GM23338 (cell line): ENCODE measurements at regions not wholly inside any gene's neighbourhood (a gene's known extent, or its start where the extent isn't known, plus 50 kb on each side); places are given as distances from the start of the nearest gene placed in this dataset.

ENCODE experiments used
- ATAC-seq: fragments of 200-7000 bp; cut with Tn5 transposase; 3 replicates; pipeline ENCODE4 v1.9.1; 2020
- DNase-seq: peaks from one replicate; pipeline ENCODE4 v3.0.0-alpha.2; 2015; ENCODE audit warnings: low spot score
- H2AFZ ChIP-seq: fragments of 200-600 bp; sonication (generic); 2 replicates; pipeline ENCODE4 v1.8.0; 2016; ENCODE audit warnings: antibody characterized with exemption, mild to moderate bottlenecking, moderate library complexity
- H3F3A ChIP-seq: fragments of 200-600 bp; sonication (generic); replicated peaks from 2 replicates; pipeline ENCODE4 v1.8.0; 2017; ENCODE audit warnings: antibody characterized with exemption, mixed run types, low read depth
- H3K27ac ChIP-seq: fragments of 200-600 bp; sonication (generic); 2 replicates; pipeline ENCODE4 v1.6.1; 2016; ENCODE audit warnings: low read depth
- H3K27me3 ChIP-seq: fragments of 200-600 bp; sonication (generic); 2 replicates; pipeline ENCODE4 v1.8.0; 2016; ENCODE audit warnings: mild to moderate bottlenecking, mixed run types, moderate library complexity; ENCODE audit not compliant: insufficient read depth
- H3K36me3 ChIP-seq: fragments of 200-600 bp; sonication (generic); 2 replicates; pipeline ENCODE4 v1.8.0; 2016; ENCODE audit warnings: mild to moderate bottlenecking; ENCODE audit not compliant: insufficient read depth
- H3K4me1 ChIP-seq: fragments of 200-600 bp; sonication (generic); 2 replicates; pipeline ENCODE4 v1.8.0; 2016; ENCODE audit warnings: mild to moderate bottlenecking, moderate library complexity; ENCODE audit not compliant: insufficient read depth
- H3K4me2 ChIP-seq: fragments of 200-600 bp; sonication (generic); 2 replicates; pipeline ENCODE4 v1.7.1; 2017; ENCODE audit warnings: mixed run types
- H3K4me3 ChIP-seq: fragments of 200-600 bp; sonication (generic); 2 replicates; pipeline ENCODE4 v1.6.1; 2016; ENCODE audit warnings: mixed run types
- H3K79me2 ChIP-seq: fragments of 200-600 bp; sonication (generic); replicated peaks from 2 replicates; pipeline ENCODE4 v1.8.0; 2017; ENCODE audit warnings: mild to moderate bottlenecking; ENCODE audit not compliant: insufficient read depth
- H3K9me2 ChIP-seq: fragments of 200-600 bp; sonication (generic); 2 replicates; pipeline ENCODE4 v1.8.0; 2017; ENCODE audit not compliant: insufficient read depth
- H4K20me1 ChIP-seq: fragments of 200-600 bp; sonication (generic); replicated peaks from 2 replicates; pipeline ENCODE4 v1.8.0; 2017; ENCODE audit warnings: mild to moderate bottlenecking; ENCODE audit not compliant: insufficient read depth
- H3K27ac Mint-ChIP-seq: 2 replicates; pipeline ENCODE4 v1.8.0; 2020; ENCODE audit warnings: inconsistent platforms, mild to moderate bottlenecking, moderate library complexity, mixed read lengths
- H3K27me3 Mint-ChIP-seq: 3 replicates; pipeline ENCODE4 v1.8.0; 2022; ENCODE audit warnings: low read depth, mild to moderate bottlenecking, moderate library complexity, mixed read lengths, inconsistent platforms; ENCODE audit not compliant: insufficient read depth, poor library complexity
- H3K36me3 Mint-ChIP-seq: 3 replicates; pipeline ENCODE4 v1.8.0; 2021; ENCODE audit warnings: low read depth, mild to moderate bottlenecking, inconsistent platforms, moderate library complexity, mixed read lengths
- H3K4me1 Mint-ChIP-seq: 3 replicates; pipeline ENCODE4 v1.8.0; 2020; ENCODE audit warnings: mild to moderate bottlenecking, inconsistent platforms, mixed read lengths
- H3K4me3 Mint-ChIP-seq: 3 replicates; pipeline ENCODE4 v1.8.0; 2021; ENCODE audit warnings: moderate library complexity, mild to moderate bottlenecking, inconsistent platforms, mixed read lengths
- H3K9me3 Mint-ChIP-seq: 3 replicates; pipeline ENCODE4 v1.8.0; 2020; ENCODE audit warnings: moderate library complexity, mild to moderate bottlenecking, inconsistent platforms, mixed read lengths
- CREB1 ChIP-seq: fragments of 250-450 bp; sonication (Bioruptor Pico); IDR thresholded peaks from 2 replicates; pipeline ENCODE4 v1.5.0; 2020; ENCODE audit warnings: low read depth, mild to moderate bottlenecking, moderate library complexity
- EZH2phosphoT487 ChIP-seq: fragments of 200-600 bp; sonication (generic); IDR thresholded peaks from one replicate; pipeline ENCODE4 v1.8.1; 2018; ENCODE audit warnings: antibody characterized with exemption; ENCODE audit not compliant: unreplicated experiment
- NANOG ChIP-seq: IDR thresholded peaks from 2 replicates; pipeline ENCODE4 v1.6.1; 2016; ENCODE audit warnings: antibody characterized with exemption, borderline replicate concordance
- POLR2AphosphoS5 ChIP-seq: IDR thresholded peaks from 2 replicates; pipeline ENCODE4 v1.6.1; 2016; ENCODE audit warnings: antibody characterized with exemption, low read depth
- STAT1 ChIP-seq: IDR thresholded peaks from one replicate; pipeline ENCODE4 v1.6.1; 2016; ENCODE audit warnings: antibody characterized with exemption; ENCODE audit not compliant: unreplicated experiment
- ZNF331 ChIP-seq: fragments of 250-450 bp; sonication (Bioruptor Pico); IDR thresholded peaks from 2 replicates; pipeline ENCODE4 v1.5.0; 2020; ENCODE audit warnings: low read depth, mild to moderate bottlenecking, moderate library complexity
- TF ChIP-seq, protein P1 (sequence below): IDR thresholded peaks from one replicate; pipeline ENCODE4 v1.6.1; 2018; ENCODE audit warnings: antibody characterized with exemption; ENCODE audit not compliant: unreplicated experiment
- TF ChIP-seq, protein P2 (sequence below): fragments of 250-450 bp; sonication (Bioruptor Pico); IDR thresholded peaks from 2 replicates; pipeline ENCODE4 v1.5.0; 2020; ENCODE audit warnings: mild to moderate bottlenecking, moderate library complexity

DNA sequence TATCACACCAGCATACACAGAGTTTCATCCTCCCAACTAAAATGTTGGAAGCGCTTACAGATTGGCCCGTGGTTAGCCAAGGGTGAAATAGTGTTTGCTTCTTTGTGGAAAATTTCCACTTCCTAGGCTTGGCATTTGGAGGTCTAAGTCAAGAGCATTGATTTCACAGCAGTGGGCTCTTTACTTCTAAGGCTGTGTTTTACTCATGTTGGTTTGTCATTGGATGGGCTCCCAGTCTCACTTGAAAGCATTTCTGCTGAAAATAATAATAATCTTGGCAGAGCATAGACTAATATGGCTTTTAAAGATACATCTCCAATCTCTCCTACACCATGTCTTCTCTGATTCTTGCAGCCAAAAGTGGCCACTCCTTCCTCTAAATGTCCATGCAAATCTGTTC, 82.9 kb downstream of the DYNAP start:
- no peaks in the 10 kb centered on the region for H3K4me1 Mint-ChIP-seq
- TF ChIP-seq EZH2phosphoT487, result no peak
- TF ChIP-seq, protein P1, sequence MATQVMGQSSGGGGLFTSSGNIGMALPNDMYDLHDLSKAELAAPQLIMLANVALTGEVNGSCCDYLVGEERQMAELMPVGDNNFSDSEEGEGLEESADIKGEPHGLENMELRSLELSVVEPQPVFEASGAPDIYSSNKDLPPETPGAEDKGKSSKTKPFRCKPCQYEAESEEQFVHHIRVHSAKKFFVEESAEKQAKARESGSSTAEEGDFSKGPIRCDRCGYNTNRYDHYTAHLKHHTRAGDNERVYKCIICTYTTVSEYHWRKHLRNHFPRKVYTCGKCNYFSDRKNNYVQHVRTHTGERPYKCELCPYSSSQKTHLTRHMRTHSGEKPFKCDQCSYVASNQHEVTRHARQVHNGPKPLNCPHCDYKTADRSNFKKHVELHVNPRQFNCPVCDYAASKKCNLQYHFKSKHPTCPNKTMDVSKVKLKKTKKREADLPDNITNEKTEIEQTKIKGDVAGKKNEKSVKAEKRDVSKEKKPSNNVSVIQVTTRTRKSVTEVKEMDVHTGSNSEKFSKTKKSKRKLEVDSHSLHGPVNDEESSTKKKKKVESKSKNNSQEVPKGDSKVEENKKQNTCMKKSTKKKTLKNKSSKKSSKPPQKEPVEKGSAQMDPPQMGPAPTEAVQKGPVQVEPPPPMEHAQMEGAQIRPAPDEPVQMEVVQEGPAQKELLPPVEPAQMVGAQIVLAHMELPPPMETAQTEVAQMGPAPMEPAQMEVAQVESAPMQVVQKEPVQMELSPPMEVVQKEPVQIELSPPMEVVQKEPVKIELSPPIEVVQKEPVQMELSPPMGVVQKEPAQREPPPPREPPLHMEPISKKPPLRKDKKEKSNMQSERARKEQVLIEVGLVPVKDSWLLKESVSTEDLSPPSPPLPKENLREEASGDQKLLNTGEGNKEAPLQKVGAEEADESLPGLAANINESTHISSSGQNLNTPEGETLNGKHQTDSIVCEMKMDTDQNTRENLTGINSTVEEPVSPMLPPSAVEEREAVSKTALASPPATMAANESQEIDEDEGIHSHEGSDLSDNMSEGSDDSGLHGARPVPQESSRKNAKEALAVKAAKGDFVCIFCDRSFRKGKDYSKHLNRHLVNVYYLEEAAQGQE, result no peak
- TF ChIP-seq POLR2AphosphoS5, result no peak
- TF ChIP-seq, protein P2, sequence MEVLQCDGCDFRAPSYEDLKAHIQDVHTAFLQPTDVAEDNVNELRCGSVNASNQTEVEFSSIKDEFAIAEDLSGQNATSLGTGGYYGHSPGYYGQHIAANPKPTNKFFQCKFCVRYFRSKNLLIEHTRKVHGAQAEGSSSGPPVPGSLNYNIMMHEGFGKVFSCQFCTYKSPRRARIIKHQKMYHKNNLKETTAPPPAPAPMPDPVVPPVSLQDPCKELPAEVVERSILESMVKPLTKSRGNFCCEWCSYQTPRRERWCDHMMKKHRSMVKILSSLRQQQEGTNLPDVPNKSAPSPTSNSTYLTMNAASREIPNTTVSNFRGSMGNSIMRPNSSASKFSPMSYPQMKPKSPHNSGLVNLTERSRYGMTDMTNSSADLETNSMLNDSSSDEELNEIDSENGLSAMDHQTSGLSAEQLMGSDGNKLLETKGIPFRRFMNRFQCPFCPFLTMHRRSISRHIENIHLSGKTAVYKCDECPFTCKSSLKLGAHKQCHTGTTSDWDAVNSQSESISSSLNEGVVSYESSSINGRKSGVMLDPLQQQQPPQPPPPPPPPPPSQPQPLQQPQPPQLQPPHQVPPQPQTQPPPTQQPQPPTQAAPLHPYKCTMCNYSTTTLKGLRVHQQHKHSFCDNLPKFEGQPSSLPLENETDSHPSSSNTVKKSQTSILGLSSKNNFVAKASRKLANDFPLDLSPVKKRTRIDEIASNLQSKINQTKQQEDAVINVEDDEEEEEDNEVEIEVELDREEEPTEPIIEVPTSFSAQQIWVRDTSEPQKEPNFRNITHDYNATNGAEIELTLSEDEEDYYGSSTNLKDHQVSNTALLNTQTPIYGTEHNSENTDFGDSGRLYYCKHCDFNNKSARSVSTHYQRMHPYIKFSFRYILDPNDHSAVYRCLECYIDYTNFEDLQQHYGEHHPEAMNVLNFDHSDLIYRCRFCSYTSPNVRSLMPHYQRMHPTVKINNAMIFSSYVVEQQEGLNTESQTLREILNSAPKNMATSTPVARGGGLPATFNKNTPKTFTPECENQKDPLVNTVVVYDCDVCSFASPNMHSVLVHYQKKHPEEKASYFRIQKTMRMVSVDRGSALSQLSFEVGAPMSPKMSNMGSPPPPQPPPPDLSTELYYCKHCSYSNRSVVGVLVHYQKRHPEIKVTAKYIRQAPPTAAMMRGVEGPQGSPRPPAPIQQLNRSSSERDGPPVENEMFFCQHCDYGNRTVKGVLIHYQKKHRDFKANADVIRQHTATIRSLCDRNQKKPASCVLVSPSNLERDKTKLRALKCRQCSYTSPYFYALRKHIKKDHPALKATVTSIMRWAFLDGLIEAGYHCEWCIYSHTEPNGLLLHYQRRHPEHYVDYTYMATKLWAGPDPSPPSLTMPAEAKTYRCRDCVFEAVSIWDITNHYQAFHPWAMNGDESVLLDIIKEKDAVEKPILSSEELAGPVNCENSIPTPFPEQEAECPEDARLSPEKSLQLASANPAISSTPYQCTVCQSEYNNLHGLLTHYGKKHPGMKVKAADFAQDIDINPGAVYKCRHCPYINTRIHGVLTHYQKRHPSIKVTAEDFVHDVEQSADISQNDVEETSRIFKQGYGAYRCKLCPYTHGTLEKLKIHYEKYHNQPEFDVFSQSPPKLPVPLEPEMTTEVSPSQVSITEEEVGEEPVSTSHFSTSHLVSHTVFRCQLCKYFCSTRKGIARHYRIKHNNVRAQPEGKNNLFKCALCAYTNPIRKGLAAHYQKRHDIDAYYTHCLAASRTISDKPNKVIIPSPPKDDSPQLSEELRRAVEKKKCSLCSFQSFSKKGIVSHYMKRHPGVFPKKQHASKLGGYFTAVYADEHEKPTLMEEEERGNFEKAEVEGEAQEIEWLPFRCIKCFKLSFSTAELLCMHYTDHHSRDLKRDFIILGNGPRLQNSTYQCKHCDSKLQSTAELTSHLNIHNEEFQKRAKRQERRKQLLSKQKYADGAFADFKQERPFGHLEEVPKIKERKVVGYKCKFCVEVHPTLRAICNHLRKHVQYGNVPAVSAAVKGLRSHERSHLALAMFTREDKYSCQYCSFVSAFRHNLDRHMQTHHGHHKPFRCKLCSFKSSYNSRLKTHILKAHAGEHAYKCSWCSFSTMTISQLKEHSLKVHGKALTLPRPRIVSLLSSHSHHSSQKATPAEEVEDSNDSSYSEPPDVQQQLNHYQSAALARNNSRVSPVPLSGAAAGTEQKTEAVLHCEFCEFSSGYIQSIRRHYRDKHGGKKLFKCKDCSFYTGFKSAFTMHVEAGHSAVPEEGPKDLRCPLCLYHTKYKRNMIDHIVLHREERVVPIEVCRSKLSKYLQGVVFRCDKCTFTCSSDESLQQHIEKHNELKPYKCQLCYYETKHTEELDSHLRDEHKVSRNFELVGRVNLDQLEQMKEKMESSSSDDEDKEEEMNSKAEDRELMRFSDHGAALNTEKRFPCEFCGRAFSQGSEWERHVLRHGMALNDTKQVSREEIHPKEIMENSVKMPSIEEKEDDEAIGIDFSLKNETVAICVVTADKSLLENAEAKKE (CRISPR knock-in tag), result no peak
- TF ChIP-seq CREB1 (CRISPR knock-in tag), result no peak
- TF ChIP-seq STAT1, result no peak
- TF ChIP-seq NANOG, result no peak
- no peak for TF ChIP-seq ZNF331 (CRISPR knock-in tag)
- Histone ChIP-seq H3K4me2 (no peak overlapping the region), H3K9me2 (no peaks in the 10 kb centered on the region), H2AFZ (no peak overlapping the region), H3K27me3 (no peaks in the 10 kb centered on the region), H3K4me3 (no peak overlapping the region), H3K79me2 (no peaks in the 10 kb centered on the region), H3K27ac (no peak overlapping the region), H4K20me1 (no peaks in the 10 kb centered on the region), H3K36me3 (peaks cover 6% of the 10 kb centered on the region), H3F3A (no peaks in the 10 kb centered on the region), H3K4me1 (no peaks in the 10 kb centered on the region)
- H3K4me3 Mint-ChIP-seq, result no peak overlapping the region
- H3K27me3 Mint-ChIP-seq, result no peaks in the 10 kb centered on the region
- DNase-seq (no peak), ATAC-seq (no peak)
- peaks cover 19% of the 10 kb centered on the region; the same call in 2 of the 3 replicates for H3K36me3 Mint-ChIP-seq
- H3K27ac Mint-ChIP-seq, result no peak overlapping the region
- H3K9me3 Mint-ChIP-seq, result peaks cover 26% of the 10 kb centered on the region
